ENCODE measurements at regions not wholly inside any gene's neighbourhood (a gene's known extent, or its start where the extent isn't known, plus 50 kb on each side); places are given as distances from the start of the nearest gene placed in this dataset.

DNA sequence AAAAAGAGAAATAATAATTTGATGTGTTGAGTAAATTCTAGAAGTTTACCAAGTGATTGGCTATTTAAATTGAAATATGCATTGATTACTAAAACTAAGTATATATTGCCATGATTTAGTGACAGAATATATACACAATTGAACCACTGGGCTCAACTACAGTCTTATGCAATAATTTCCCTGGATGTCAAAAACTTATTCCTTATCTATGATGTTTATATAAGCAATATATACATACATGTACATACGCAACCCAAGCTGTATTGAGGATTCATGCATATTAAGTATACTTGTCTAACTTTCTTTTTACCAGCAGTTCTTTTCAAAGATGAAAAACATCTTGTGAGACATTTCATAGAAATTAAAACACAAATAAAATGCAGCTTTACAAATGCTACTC lies 165.8 kb downstream of the ZIC4 start:
- no peak for TF ChIP-seq CTCF (IDR thresholded peaks at IDR 0.05)
- no peak for TF ChIP-seq POLR2A (IDR thresholded peaks at IDR 0.05)

Data from right lobe of liver (tissue), 4 donors.